EL (cell line): ENCODE measurements at regions not wholly inside any gene's neighbourhood (a gene's known extent, or its start where the extent isn't known, plus 50 kb on each side); places are given as distances from the start of the nearest gene placed in this dataset.
A peak's percentile ranks its signal among the peaks of the same experiment; 100 is the strongest.

Source experiments
- DNase-seq: peaks from one replicate; pipeline ENCODE4 v3.0.0-alpha.2; 2016

- DNase-seq, result no peak
Observed at GRCh38 chr4:17286752-17287460, 225.0 kb downstream of the QDPR start.

- no peak for DNase-seq
Observed at GRCh38 chr4:17285747-17286146, 226.1 kb downstream of the QDPR start.

- DNase-seq, result no peak
Observed at GRCh38 chr4:17284323-17285175, 227.3 kb downstream of the QDPR start.

GRCh38 chr4:17283832-17284231, 228.1 kb downstream of the QDPR start:
- no peak for DNase-seq

- no peak for DNase-seq
Observed at GRCh38 chr4:17283251-17283650, 228.6 kb downstream of the QDPR start.

- no peak for DNase-seq
Observed at GRCh38 chr4:17280261-17281018, 231.4 kb downstream of the QDPR start.

- DNase-seq, result peak; percentile 58
Observed at GRCh38 chr4:17276776-17277175, 235.1 kb downstream of the QDPR start.

GRCh38 chr4:17275836-17276235, 236.1 kb downstream of the QDPR start:
- no peak for DNase-seq

GRCh38 chr4:17273047-17273446, 238.8 kb downstream of the QDPR start:
- no peak for DNase-seq

GRCh38 chr4:17272154-17272553, 239.7 kb downstream of the QDPR start:
- no peak for DNase-seq

- no peak for DNase-seq
Observed at GRCh38 chr4:17265653-17266052, 246.2 kb downstream of the QDPR start.

GRCh38 chr4:17265139-17265538, 246.8 kb downstream of the QDPR start:
- DNase-seq, result no peak

GRCh38 chr4:17260166-17260907, 251.6 kb downstream of the QDPR start:
- no peak for DNase-seq

- no peak for DNase-seq
Observed at GRCh38 chr4:17258106-17258505, 253.8 kb downstream of the QDPR start.

- DNase-seq, result no peak
Observed at GRCh38 chr4:17252131-17252530, 259.8 kb downstream of the QDPR start.

- DNase-seq, result no peak
Observed at GRCh38 chr4:17251101-17251500, 260.8 kb downstream of the QDPR start.

- DNase-seq, result no peak
Observed at GRCh38 chr4:17250591-17250990, 261.3 kb downstream of the QDPR start.

GRCh38 chr4:17246656-17247055, 265.2 kb downstream of the QDPR start:
- DNase-seq, result no peak

- DNase-seq, result no peak
Observed at GRCh38 chr4:17241835-17242234, 270.1 kb downstream of the QDPR start.

GRCh38 chr4:17238633-17239032, 273.3 kb downstream of the QDPR start:
- no peak for DNase-seq

- DNase-seq, result peak; percentile 67
Observed at GRCh38 chr4:17236686-17237085, 275.2 kb downstream of the QDPR start.

GRCh38 chr4:17234678-17235077, 277.2 kb downstream of the QDPR start:
- DNase-seq, result no peak
